ENCODE measurements at regions not wholly inside any gene's neighbourhood (a gene's known extent, or its start where the extent isn't known, plus 50 kb on each side); places are given as distances from the start of the nearest gene placed in this dataset.

GRCh38 chr7:42858570-42858969 is 53.3 kb downstream of the C7orf25 start:
- no peak for DNase-seq
- Mint-ChIP-seq H3K27ac (no peak overlapping the region), H3K36me3 (peaks cover 3% of the 10 kb centered on the region), H3K4me1 (peaks cover 11% of the 10 kb centered on the region), H3K4me3 (no peak overlapping the region), H3K9me3 (peaks cover 17% of the 10 kb centered on the region), H3K27me3 (peaks cover 71% of the 10 kb centered on the region)

- DNase-seq, result no peak
- Mint-ChIP-seq H3K4me3 (peak overlapping the region; percentile 83), H3K4me1 (peaks cover 11% of the 10 kb centered on the region), H3K27me3 (peaks cover 74% of the 10 kb centered on the region), H3K36me3 (peaks cover 1% of the 10 kb centered on the region), H3K27ac (no peak overlapping the region), H3K9me3 (peaks cover 3% of the 10 kb centered on the region)
Observed at GRCh38 chr7:42856605-42856987, 55.3 kb downstream of the C7orf25 start.

- DNase-seq, result no peak
- H3K36me3 Mint-ChIP-seq, result no peaks in the 10 kb centered on the region
- H3K4me3 Mint-ChIP-seq, result no peak overlapping the region
- H3K4me1 Mint-ChIP-seq, result peaks cover 11% of the 10 kb centered on the region
- H3K27ac Mint-ChIP-seq, result no peak overlapping the region
- H3K9me3 Mint-ChIP-seq, result no peaks in the 10 kb centered on the region
- H3K27me3 Mint-ChIP-seq, result peaks cover 68% of the 10 kb centered on the region
Observed at GRCh38 chr7:42854571-42855118, 57.2 kb downstream of the C7orf25 start.

GRCh38 chr7:42852531-42852930 is 59.3 kb downstream of the C7orf25 start:
- no peak overlapping the region for H3K27ac Mint-ChIP-seq
- no peak overlapping the region for H3K4me3 Mint-ChIP-seq
- DNase-seq, result no peak
- H3K4me1 Mint-ChIP-seq, result peaks cover 9% of the 10 kb centered on the region
- no peaks in the 10 kb centered on the region for H3K36me3 Mint-ChIP-seq
- peaks cover 64% of the 10 kb centered on the region for H3K27me3 Mint-ChIP-seq
- no peaks in the 10 kb centered on the region for H3K9me3 Mint-ChIP-seq

GRCh38 chr7:42843205-42843800 is 68.6 kb downstream of the C7orf25 start:
- H3K9me3 Mint-ChIP-seq, result peaks cover 6% of the 10 kb centered on the region
- H3K36me3 Mint-ChIP-seq, result no peaks in the 10 kb centered on the region
- peaks cover 55% of the 10 kb centered on the region for H3K27me3 Mint-ChIP-seq
- H3K27ac Mint-ChIP-seq, result no peak overlapping the region
- no peak overlapping the region for H3K4me3 Mint-ChIP-seq
- H3K4me1 Mint-ChIP-seq, result no peaks in the 10 kb centered on the region
- DNase-seq, result peak; percentile 13

- Mint-ChIP-seq H3K4me3 (no peak overlapping the region), H3K27me3 (peaks cover 33% of the 10 kb centered on the region), H3K27ac (no peak overlapping the region), H3K9me3 (no peaks in the 10 kb centered on the region), H3K36me3 (no peaks in the 10 kb centered on the region), H3K4me1 (no peaks in the 10 kb centered on the region)
- no peak for DNase-seq
Observed at GRCh38 chr7:42834676-42835075, 77.2 kb downstream of the C7orf25 start.

- no peak overlapping the region for H3K4me3 Mint-ChIP-seq
- H3K4me1 Mint-ChIP-seq, result no peaks in the 10 kb centered on the region
- peaks cover 27% of the 10 kb centered on the region for H3K27me3 Mint-ChIP-seq
- DNase-seq, result no peak
- no peak overlapping the region for H3K27ac Mint-ChIP-seq
- H3K9me3 Mint-ChIP-seq, result no peaks in the 10 kb centered on the region
- H3K36me3 Mint-ChIP-seq, result no peaks in the 10 kb centered on the region
Observed at GRCh38 chr7:42833411-42833810, 78.5 kb downstream of the C7orf25 start.

GRCh38 chr7:42832667-42833066 is 79.2 kb downstream of the C7orf25 start:
- no peak for DNase-seq
- H3K4me1 Mint-ChIP-seq, result no peaks in the 10 kb centered on the region
- peaks cover 22% of the 10 kb centered on the region for H3K27me3 Mint-ChIP-seq
- no peak overlapping the region for H3K4me3 Mint-ChIP-seq
- no peak overlapping the region for H3K27ac Mint-ChIP-seq
- H3K36me3 Mint-ChIP-seq, result no peaks in the 10 kb centered on the region
- no peaks in the 10 kb centered on the region for H3K9me3 Mint-ChIP-seq

GRCh38 chr7:42831718-42832522 is 80.0 kb downstream of the C7orf25 start:
- Mint-ChIP-seq H3K27me3 (peaks cover 19% of the 10 kb centered on the region), H3K9me3 (no peaks in the 10 kb centered on the region), H3K4me3 (no peak overlapping the region), H3K36me3 (no peaks in the 10 kb centered on the region), H3K27ac (no peak overlapping the region), H3K4me1 (no peaks in the 10 kb centered on the region)
- DNase-seq, result no peak

- H3K27ac Mint-ChIP-seq, result no peak overlapping the region
- no peak overlapping the region for H3K4me3 Mint-ChIP-seq
- DNase-seq, result no peak
- peaks cover 19% of the 10 kb centered on the region for H3K27me3 Mint-ChIP-seq
- no peaks in the 10 kb centered on the region for H3K9me3 Mint-ChIP-seq
- no peaks in the 10 kb centered on the region for H3K4me1 Mint-ChIP-seq
- H3K36me3 Mint-ChIP-seq, result no peaks in the 10 kb centered on the region
Observed at GRCh38 chr7:42831006-42831717, 80.7 kb downstream of the C7orf25 start.

GRCh38 chr7:42812779-42813178 is 99.1 kb downstream of the C7orf25 start:
- peaks cover 9% of the 10 kb centered on the region for H3K9me3 Mint-ChIP-seq
- H3K27me3 Mint-ChIP-seq, result peaks cover 17% of the 10 kb centered on the region
- no peak overlapping the region for H3K27ac Mint-ChIP-seq
- peaks cover 1% of the 10 kb centered on the region for H3K36me3 Mint-ChIP-seq
- DNase-seq, result no peak
- no peaks in the 10 kb centered on the region for H3K4me1 Mint-ChIP-seq
- no peak overlapping the region for H3K4me3 Mint-ChIP-seq

GRCh38 chr7:42805601-42806000 is 106.3 kb downstream of the C7orf25 start:
- Mint-ChIP-seq H3K27ac (no peak overlapping the region), H3K27me3 (peaks cover 15% of the 10 kb centered on the region)

GRCh38 chr7:42794673-42795072 is 117.2 kb downstream of the C7orf25 start:
- no peak for DNase-seq
- H3K36me3 Mint-ChIP-seq, result no peaks in the 10 kb centered on the region
- H3K4me1 Mint-ChIP-seq, result no peaks in the 10 kb centered on the region
- H3K9me3 Mint-ChIP-seq, result no peaks in the 10 kb centered on the region
- no peak overlapping the region for H3K27ac Mint-ChIP-seq
- peaks cover 8% of the 10 kb centered on the region for H3K27me3 Mint-ChIP-seq
- no peak overlapping the region for H3K4me3 Mint-ChIP-seq

More at GRCh38 chr7:42805601-42806000, 106.3 kb downstream of the C7orf25 start:
- Mint-ChIP-seq H3K36me3 (no peaks in the 10 kb centered on the region), H3K4me1 (no peaks in the 10 kb centered on the region), H3K9me3 (peaks cover 15% of the 10 kb centered on the region), H3K4me3 (no peak overlapping the region)
- no peak for DNase-seq

- Mint-ChIP-seq H3K9me3 (no peaks in the 10 kb centered on the region), H3K27me3 (peaks cover 3% of the 10 kb centered on the region), H3K36me3 (no peaks in the 10 kb centered on the region), H3K4me3 (no peak overlapping the region), H3K27ac (no peak overlapping the region), H3K4me1 (no peaks in the 10 kb centered on the region)
- no peak for DNase-seq
Observed at GRCh38 chr7:42792841-42793240, 119.0 kb downstream of the C7orf25 start.

- Mint-ChIP-seq H3K9me3 (no peaks in the 10 kb centered on the region), H3K27me3 (peaks cover 8% of the 10 kb centered on the region), H3K27ac (no peak overlapping the region), H3K4me1 (no peaks in the 10 kb centered on the region), H3K36me3 (no peaks in the 10 kb centered on the region), H3K4me3 (no peak overlapping the region)
- no peak for DNase-seq
Observed at GRCh38 chr7:42790196-42790595, 121.7 kb downstream of the C7orf25 start.
